OCI-LY7 (cell line): ENCODE measurements at regions not wholly inside any gene's neighbourhood (a gene's known extent, or its start where the extent isn't known, plus 50 kb on each side); places are given as distances from the start of the nearest gene placed in this dataset.

Source experiments
- CTCF ChIP-seq: fragments of 200-600 bp; sonication (generic); conservative IDR thresholded peaks from 2 replicates; pipeline ENCODE4 v1.5.1; 2014; ENCODE audit warnings: mild to moderate bottlenecking, antibody characterized with exemption, low read length, moderate library complexity, mixed read lengths
- EZH2phosphoT487 ChIP-seq: fragments of 200-600 bp; sonication (generic); IDR thresholded peaks from 2 replicates; pipeline ENCODE4 v1.6.1; 2018; ENCODE audit warnings: low read depth, borderline replicate concordance, mild to moderate bottlenecking, mixed run types, antibody characterized with exemption, low read length, moderate library complexity, mixed read lengths

- no peak for TF ChIP-seq CTCF
- TF ChIP-seq EZH2phosphoT487, result no peak
Measured at GRCh38 chr7:41793556-41793955, 90.7 kb upstream of the INHBA start.
